Stimulated activated CD8-positive, alpha-beta memory T cell treated with anti-CD3 and anti-CD28 coated beads, Interleukin-4, amount 100 ng/mL, for 1 hour (primary cell): ENCODE measurements at regions not wholly inside any gene's neighbourhood (a gene's known extent, or its start where the extent isn't known, plus 50 kb on each side); places are given as distances from the start of the nearest gene placed in this dataset.

Source experiments
- DNase-seq, 2 donors: peaks; one replicate each; pipeline ENCODE4 v3.0.0-alpha.2; 2020; ENCODE audit warnings: low read depth in 2 of 2, low spot score in 1 of 2

GRCh38 chr22:48576333-48577013, 1251.2 kb downstream of the BRD1 start:
- no peak for DNase-seq

- no peak for DNase-seq
These were observed 1251.9 kb downstream of the BRD1 start for GRCh38 chr22:48575618-48576332.

GRCh38 chr22:48574776-48575617, 1252.7 kb downstream of the BRD1 start:
- DNase-seq: no peak

DNA sequence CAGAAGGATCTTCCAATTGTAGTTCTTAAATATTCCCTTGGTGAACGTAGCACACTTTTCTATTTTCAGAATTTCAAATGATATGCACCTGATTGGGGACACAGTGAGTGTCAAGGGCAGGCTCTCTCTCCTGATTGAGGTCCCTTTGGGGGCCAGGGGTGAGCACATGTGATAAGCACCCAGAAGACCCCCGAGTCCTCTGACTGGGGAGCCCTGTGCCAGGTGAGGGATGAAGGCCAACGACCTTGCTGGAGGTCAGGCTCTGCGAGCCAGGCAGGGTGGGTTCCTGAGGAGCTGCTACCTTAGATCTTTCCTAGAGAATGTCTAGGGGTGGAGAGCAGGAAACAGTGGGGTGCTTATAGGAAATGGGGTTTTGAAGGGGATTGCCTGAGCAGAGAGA, 1253.9 kb downstream of the BRD1 start:
- no peak for DNase-seq

DNA sequence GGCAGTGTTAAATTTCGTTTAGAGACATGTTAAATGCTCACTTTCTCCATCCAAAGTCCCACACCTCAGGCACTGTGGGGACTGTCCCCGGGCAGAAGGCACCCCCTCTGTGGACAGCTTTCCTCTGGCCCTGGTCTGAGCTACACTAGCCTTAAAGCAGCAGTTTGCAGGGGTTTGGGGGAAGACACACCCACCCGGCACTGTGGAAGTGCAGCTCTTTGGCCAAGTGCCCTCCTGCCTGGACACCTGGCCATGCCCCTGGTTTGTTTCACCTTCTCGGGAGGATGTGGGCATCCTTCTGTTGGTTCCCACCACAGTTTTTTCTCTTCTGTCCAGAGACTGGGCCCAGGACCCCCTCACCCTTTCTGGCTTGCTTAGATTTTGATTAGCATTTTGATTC, 1254.7 kb downstream of the BRD1 start:
- DNase-seq: no peak

- no peak for DNase-seq
These were observed 1256.8 kb downstream of the BRD1 start for GRCh38 chr22:48570912-48571311.

GRCh38 chr22:48569476-48570233, 1258.0 kb downstream of the BRD1 start:
- DNase-seq: no peak

DNA sequence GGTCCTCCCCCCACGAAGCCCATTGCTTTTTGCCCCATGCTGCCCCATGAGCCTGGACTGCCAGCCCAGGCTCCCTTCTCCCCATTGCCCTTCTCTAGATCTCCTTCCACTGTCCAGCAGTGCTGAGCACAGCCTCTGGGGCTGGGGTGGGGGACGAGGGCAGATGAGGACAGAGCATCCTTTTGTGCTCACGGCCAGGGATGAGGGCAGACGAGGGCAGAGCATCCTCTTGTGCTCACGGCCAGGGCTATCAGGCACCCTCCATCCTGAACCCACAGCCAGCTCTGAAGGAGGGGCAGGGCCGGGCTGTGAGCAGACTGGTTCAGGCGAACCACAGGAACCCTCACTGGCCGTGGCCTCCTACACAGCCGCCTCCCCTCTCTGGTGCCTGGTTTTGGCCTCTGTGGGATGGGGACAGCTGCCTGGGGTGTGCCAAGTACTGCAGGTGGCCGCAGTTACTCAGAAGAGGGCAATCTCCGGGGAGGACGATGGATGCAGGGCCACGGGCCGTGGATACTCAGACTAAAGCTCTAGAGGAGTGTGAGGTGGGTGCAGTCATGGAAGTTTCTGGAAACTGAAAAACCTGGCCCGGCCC, 1258.8 kb downstream of the BRD1 start:
- DNase-seq: no peak

DNA sequence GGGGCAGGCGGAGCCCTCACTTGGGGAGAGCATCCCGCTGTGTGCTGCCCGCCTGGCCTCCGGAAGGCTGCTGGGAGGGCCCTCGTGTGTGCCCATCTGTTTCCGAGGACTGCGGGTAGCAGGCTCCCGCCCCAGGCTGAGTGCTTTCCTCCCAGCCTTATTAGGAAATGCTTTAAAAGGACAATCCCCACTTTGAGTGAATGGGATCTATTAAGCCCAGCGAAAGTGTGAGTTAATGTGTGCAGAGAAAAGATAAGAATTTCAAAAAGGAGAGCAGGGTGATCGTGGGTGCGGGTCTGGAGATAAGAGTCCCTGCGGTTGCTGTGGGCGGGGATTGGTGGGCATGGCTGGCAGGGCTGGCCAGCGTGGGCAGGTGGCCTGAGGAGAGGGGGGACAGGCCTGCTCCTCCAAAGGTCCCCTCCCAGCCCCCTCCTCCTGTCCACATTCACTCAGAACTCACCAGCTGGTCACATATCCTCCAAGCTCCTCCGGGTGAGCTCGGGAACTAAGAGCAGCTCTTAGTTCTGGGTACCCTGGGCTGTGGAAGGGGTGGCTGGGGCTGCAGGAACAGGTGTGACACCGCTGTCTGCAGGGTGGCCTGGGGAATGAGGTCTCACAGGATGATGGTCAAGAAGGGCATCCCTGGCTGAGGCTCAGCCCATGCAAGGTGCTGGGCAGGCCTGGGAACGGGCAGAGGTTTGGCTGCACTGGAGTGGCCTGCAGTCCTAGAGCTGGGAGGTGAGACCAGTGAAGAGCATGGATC, 1260.3 kb downstream of the BRD1 start:
- no peak for DNase-seq

GRCh38 chr22:48566741-48567140, 1260.9 kb downstream of the BRD1 start:
- no peak for DNase-seq

DNA sequence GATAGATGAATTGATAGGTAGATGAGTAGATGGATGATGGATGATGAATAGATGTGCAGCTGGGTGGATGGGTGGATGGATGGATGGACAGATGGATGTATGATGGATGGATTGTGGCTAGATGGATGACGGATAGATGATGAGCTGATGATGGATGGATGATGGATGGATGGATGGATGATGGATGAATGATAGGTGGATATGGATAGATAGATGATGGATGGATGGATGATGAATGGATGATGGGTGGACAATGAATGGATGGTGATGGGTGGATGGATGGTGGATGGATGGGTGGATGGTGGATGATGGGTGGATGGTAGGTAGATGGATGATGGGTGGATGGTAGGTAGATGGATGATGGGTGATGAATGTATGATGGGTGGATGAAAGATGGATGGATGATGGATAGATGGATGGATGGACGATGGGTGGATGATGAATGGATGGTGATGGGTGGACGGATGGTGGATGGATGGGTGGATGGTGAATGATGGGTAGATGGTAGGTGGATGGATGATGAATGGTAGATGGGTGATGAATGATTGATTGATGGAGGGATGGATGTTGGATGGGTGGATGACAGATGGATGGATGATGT, 1261.7 kb downstream of the BRD1 start:
- no peak for DNase-seq

GRCh38 chr22:48564995-48565394, 1262.7 kb downstream of the BRD1 start:
- no peak for DNase-seq

DNA sequence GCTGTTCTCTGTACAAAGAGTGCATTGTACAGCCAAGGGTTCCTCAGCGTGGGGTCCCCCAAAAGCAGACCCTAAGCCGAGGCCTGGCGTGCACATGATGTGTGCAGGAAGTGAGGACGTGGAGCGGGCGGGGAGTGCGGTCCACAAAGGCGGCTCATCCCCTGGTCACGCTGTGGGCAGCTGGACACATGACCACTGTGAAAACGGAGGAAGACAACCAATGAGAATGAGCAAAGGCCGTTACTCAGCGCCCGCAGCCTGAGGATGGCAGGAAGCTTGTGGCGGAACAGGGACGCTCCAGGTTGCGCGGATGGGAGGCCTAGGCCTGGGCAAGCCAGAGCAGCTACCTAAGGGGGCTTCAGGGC, 1263.7 kb downstream of the BRD1 start:
- no peak for DNase-seq

DNA sequence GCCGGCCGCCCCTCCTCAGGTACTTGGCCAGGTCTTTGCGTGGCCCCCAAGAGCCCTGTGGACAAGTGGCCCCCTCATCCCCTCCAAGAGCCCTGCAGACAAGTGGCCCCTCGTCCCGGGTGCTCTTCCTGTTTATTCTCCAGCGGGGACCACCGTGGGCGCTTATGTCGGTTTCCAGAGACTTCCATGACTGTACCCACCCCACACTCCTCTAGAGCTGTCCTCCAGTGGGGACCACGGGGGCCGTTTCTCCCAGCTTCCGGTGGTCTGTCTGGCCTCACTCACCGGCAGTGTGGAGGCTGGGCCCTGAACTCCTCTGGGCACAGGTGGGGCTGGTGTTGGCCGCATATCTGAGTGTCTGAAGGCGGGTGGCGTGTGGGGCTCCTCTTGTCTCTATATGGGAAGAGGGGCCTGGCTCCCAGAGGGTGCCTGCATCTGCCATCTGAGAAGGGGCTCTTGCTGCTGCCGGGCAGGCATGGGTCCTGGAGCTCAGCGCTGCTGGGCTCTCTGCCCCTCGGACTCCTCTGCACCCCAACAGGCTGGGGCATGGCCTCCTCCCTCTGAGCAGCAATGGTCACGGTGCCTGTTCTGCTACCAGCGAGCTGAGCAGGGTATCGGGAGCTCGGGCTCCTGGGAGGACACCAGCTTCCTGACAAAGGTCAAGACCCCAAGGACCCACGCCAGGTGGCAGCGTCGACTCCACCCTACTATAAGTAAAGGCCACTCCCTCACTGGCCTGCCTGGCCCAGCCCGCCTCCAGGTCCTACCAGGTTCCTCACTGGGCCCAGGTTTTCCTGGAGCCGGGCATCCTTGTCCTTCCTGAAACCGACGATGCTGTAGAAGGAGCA, 1264.3 kb downstream of the BRD1 start:
- DNase-seq: no peak

GRCh38 chr22:48561676-48562075, 1266.0 kb downstream of the BRD1 start:
- no peak for DNase-seq

GRCh38 chr22:48560836-48561235, 1266.8 kb downstream of the BRD1 start:
- DNase-seq: no peak

DNA sequence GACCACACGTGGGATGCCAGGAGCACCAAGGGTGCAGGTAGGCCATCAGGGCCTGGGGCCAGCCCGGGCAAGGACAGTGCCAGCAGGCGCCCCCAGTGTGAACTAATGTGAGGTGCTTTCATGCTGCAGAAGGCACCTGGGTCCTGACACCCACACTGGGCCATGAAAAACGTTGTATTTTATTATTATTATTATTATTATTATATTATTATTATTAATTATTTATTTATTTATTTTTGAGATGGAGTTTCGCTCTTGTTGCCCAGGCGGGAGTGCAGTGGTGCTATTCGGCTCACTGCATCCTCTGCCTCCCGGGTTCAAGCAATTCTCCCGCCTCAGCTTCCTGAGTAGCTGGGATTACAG, 1267.3 kb downstream of the BRD1 start:
- DNase-seq: no peak

- no peak for DNase-seq
These were observed 1267.9 kb downstream of the BRD1 start for GRCh38 chr22:48559647-48560388.
